ENCODE measurements at regions not wholly inside any gene's neighbourhood (a gene's known extent, or its start where the extent isn't known, plus 50 kb on each side); places are given as distances from the start of the nearest gene placed in this dataset.

DNA sequence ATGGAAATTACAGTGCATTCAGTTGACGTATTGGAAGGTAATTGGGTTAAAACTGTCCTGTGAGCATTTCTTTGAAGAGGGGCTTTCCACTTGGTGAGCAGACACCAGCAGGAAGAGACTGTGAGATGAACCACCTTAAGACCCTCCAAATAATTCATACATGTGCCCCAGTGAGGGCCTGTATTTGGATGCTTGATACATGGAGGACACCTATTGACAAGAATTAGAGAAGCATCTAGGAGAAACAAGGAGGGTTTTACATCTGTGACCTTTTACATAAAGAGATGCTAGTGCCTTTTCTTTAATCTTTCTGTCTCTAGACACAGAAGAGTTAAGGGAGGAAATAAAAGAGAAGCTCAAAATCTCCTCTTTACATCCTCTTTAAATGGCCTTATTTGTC lies 1115.3 kb upstream of the IGFBP7 start:
- TF ChIP-seq, protein P1, sequence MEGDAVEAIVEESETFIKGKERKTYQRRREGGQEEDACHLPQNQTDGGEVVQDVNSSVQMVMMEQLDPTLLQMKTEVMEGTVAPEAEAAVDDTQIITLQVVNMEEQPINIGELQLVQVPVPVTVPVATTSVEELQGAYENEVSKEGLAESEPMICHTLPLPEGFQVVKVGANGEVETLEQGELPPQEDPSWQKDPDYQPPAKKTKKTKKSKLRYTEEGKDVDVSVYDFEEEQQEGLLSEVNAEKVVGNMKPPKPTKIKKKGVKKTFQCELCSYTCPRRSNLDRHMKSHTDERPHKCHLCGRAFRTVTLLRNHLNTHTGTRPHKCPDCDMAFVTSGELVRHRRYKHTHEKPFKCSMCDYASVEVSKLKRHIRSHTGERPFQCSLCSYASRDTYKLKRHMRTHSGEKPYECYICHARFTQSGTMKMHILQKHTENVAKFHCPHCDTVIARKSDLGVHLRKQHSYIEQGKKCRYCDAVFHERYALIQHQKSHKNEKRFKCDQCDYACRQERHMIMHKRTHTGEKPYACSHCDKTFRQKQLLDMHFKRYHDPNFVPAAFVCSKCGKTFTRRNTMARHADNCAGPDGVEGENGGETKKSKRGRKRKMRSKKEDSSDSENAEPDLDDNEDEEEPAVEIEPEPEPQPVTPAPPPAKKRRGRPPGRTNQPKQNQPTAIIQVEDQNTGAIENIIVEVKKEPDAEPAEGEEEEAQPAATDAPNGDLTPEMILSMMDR (IDR thresholded peaks at IDR 0.05), result no peak
- no peak for TF ChIP-seq ZFX (IDR thresholded peaks at IDR 0.05; ENCODE audit: borderline replicate concordance)

Data from 22Rv1 (cell line).